ENCODE measurements at regions not wholly inside any gene's neighbourhood (a gene's known extent, or its start where the extent isn't known, plus 50 kb on each side); places are given as distances from the start of the nearest gene placed in this dataset.

DNA sequence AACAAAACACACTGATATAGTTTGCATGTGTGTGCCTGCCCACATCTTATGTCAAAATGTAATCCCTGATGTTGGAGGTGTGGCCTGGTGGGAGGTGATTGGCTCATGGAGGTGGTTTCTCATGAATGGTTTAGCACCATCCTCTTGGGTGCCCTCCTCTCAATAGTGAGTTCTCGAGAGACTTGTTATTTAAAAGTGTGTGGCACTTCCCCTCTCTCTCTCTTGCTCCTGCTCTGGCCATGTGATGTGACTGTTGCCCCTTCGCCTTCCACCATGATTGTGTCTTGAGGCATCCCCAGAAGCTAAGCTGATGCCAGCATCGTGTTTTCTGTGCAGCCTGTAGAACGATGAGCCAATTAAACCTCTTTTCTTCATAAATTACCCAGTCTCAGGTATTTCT lies 454.1 kb upstream of the DCN start:
- TF ChIP-seq, protein P1, sequence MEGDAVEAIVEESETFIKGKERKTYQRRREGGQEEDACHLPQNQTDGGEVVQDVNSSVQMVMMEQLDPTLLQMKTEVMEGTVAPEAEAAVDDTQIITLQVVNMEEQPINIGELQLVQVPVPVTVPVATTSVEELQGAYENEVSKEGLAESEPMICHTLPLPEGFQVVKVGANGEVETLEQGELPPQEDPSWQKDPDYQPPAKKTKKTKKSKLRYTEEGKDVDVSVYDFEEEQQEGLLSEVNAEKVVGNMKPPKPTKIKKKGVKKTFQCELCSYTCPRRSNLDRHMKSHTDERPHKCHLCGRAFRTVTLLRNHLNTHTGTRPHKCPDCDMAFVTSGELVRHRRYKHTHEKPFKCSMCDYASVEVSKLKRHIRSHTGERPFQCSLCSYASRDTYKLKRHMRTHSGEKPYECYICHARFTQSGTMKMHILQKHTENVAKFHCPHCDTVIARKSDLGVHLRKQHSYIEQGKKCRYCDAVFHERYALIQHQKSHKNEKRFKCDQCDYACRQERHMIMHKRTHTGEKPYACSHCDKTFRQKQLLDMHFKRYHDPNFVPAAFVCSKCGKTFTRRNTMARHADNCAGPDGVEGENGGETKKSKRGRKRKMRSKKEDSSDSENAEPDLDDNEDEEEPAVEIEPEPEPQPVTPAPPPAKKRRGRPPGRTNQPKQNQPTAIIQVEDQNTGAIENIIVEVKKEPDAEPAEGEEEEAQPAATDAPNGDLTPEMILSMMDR (conservative IDR thresholded peaks at IDR 0.05): no peak
- no peak for TF ChIP-seq ZFX (IDR thresholded peaks at IDR 0.05)
